H9 (cell line): ENCODE measurements at regions not wholly inside any gene's neighbourhood (a gene's known extent, or its start where the extent isn't known, plus 50 kb on each side); places are given as distances from the start of the nearest gene placed in this dataset.

Experiments used
- DNase-seq: peaks from one replicate; pipeline ENCODE4 v3.0.0-alpha.2; 2017
- H2AFZ ChIP-seq: one replicate; pipeline ENCODE4 v1.6.1; 2013; ENCODE audit warnings: mild to moderate bottlenecking, low read length, control low read depth, moderate library complexity
- H2AK5ac ChIP-seq: 2 replicates; pipeline ENCODE4 v1.6.1; 2013; ENCODE audit warnings: low read length, control low read depth, mixed read lengths; ENCODE audit not compliant: insufficient read length
- H2BK120ac ChIP-seq: one replicate; pipeline ENCODE4 v1.6.1; 2013; ENCODE audit warnings: low read depth, mild to moderate bottlenecking, low read length, control low read depth, inconsistent platforms; ENCODE audit not compliant: poor library complexity, severe bottlenecking
- H2BK12ac ChIP-seq: 2 replicates; pipeline ENCODE4 v1.6.1; 2013; ENCODE audit warnings: low read length, control low read depth, mixed read lengths, low read depth; ENCODE audit not compliant: insufficient read length
- H2BK15ac ChIP-seq: 2 replicates; pipeline ENCODE4 v1.6.1; 2013; ENCODE audit warnings: low read depth, low read length, control low read depth
- H2BK20ac ChIP-seq: one replicate; pipeline ENCODE4 v1.6.1; 2013; ENCODE audit warnings: low read depth, mild to moderate bottlenecking, low read length, control low read depth, inconsistent platforms; ENCODE audit not compliant: poor library complexity, severe bottlenecking
- H2BK5ac ChIP-seq: 2 replicates; pipeline ENCODE4 v1.6.1; 2013; ENCODE audit warnings: low read length, control low read depth, mixed read lengths; ENCODE audit not compliant: insufficient read length
- H3K14ac ChIP-seq: 2 replicates; pipeline ENCODE4 v1.6.1; 2013; ENCODE audit warnings: low read length, control low read depth; ENCODE audit not compliant: insufficient read depth
- H3K18ac ChIP-seq: 2 replicates; pipeline ENCODE4 v1.6.1; 2013; ENCODE audit warnings: low read depth, mild to moderate bottlenecking, mixed read lengths, low read length, control low read depth; ENCODE audit not compliant: insufficient read length
- H3K23ac ChIP-seq: 2 replicates; pipeline ENCODE4 v1.6.1; 2013; ENCODE audit warnings: low read length, control low read depth, mixed read lengths, low read depth; ENCODE audit not compliant: insufficient read length
- H3K23me2 ChIP-seq: 2 replicates; pipeline ENCODE4 v1.6.1; 2013; ENCODE audit warnings: low read depth, mild to moderate bottlenecking, mixed read lengths, low read length, control low read depth; ENCODE audit not compliant: insufficient read length, poor library complexity, severe bottlenecking
- H3K27ac ChIP-seq: 2 replicates; pipeline ENCODE4 v1.5.1; 2013; ENCODE audit warnings: low read length, control low read depth, mixed read lengths, low read depth; ENCODE audit not compliant: insufficient read length
- H3K27me3 ChIP-seq: 2 replicates; pipeline ENCODE4 v1.6.1; 2013; ENCODE audit warnings: low read length, control low read depth, inconsistent platforms; ENCODE audit not compliant: insufficient read depth
- H3K4ac ChIP-seq: 2 replicates; pipeline ENCODE4 v1.6.1; 2013; ENCODE audit warnings: low read depth, mild to moderate bottlenecking, control low read depth, inconsistent platforms, low read length, moderate library complexity
- H3K4me1 ChIP-seq: 2 replicates; pipeline ENCODE4 v1.6.1; 2013; ENCODE audit warnings: low read length, control low read depth, inconsistent platforms; ENCODE audit not compliant: insufficient read depth
- H3K4me2 ChIP-seq: 2 replicates; pipeline ENCODE4 v1.6.1; 2013; ENCODE audit warnings: low read length, control low read depth, mixed read lengths; ENCODE audit not compliant: insufficient read length, insufficient read depth
- H3K56ac ChIP-seq: 2 replicates; pipeline ENCODE4 v1.6.1; 2013; ENCODE audit warnings: low read depth, mild to moderate bottlenecking, mixed read lengths, low read length, control low read depth; ENCODE audit not compliant: insufficient read length
- H3K79me1 ChIP-seq: 2 replicates; pipeline ENCODE4 v1.6.1; 2013; ENCODE audit warnings: low read depth, mild to moderate bottlenecking, moderate library complexity, low read length, control low read depth, inconsistent platforms; ENCODE audit not compliant: insufficient read depth, poor library complexity, severe bottlenecking
- H3K79me2 ChIP-seq: 2 replicates; pipeline ENCODE4 v1.6.1; 2013; ENCODE audit warnings: low read length, control low read depth, inconsistent platforms; ENCODE audit not compliant: insufficient read depth
- H3K9ac ChIP-seq: 2 replicates; pipeline ENCODE4 v1.6.1; 2013; ENCODE audit warnings: low read length, control low read depth, mixed read lengths; ENCODE audit not compliant: insufficient read length; ENCODE audit errors: extremely low read depth
- H3K9me3 ChIP-seq: one replicate; pipeline ENCODE4 v1.6.1; 2013; ENCODE audit warnings: low read depth, low read length, inconsistent platforms; ENCODE audit not compliant: control insufficient read depth
- H3T11ph ChIP-seq: one replicate; pipeline ENCODE4 v1.6.1; 2013; ENCODE audit warnings: mild to moderate bottlenecking, low read length, control low read depth, inconsistent platforms
- H4K20me1 ChIP-seq: one replicate; pipeline ENCODE4 v1.6.1; 2013; ENCODE audit not compliant: control insufficient read depth, insufficient read length, insufficient read depth
- H4K5ac ChIP-seq: 2 replicates; pipeline ENCODE4 v1.6.1; 2013; ENCODE audit warnings: low read depth, mild to moderate bottlenecking, mixed read lengths, low read length, control low read depth; ENCODE audit not compliant: insufficient read length
- H4K8ac ChIP-seq: replicated peaks from 2 replicates; pipeline ENCODE4 v1.6.1; 2013; ENCODE audit warnings: low read length, control low read depth, mixed read lengths, low read depth; ENCODE audit not compliant: insufficient read length
- H4K91ac ChIP-seq: 2 replicates; pipeline ENCODE4 v1.6.1; 2013; ENCODE audit warnings: low read depth, mild to moderate bottlenecking, moderate library complexity, mixed read lengths, low read length, control low read depth; ENCODE audit not compliant: insufficient read length
- H3K27ac Mint-ChIP-seq, 3 experiments: 2 replicates in 2 of 3; 3 replicates in 1 of 3; pipeline ENCODE4 v1.8.0; 2020 to 2021; ENCODE audit warnings: mixed read lengths in 3 of 3, mild to moderate bottlenecking in 1 of 3, moderate library complexity in 1 of 3
- H3K27me3 Mint-ChIP-seq: 2 replicates; pipeline ENCODE4 v1.8.0; 2021; ENCODE audit warnings: low read depth, mild to moderate bottlenecking, moderate library complexity, mixed read lengths
- H3K36me3 Mint-ChIP-seq, 3 experiments: 2 replicates in 2 of 3; 3 replicates in 1 of 3; pipeline ENCODE4 v1.8.0; 2020 to 2021; ENCODE audit warnings: low read depth in 3 of 3, mixed read lengths in 3 of 3; ENCODE audit not compliant: insufficient read depth in 1 of 3
- H3K4me1 Mint-ChIP-seq, 2 experiments: 2 replicates each; pipeline ENCODE4 v1.8.0; 2020; ENCODE audit warnings: mixed read lengths in 2 of 2
- H3K4me3 Mint-ChIP-seq, 2 experiments: 2 replicates in 1 of 2; 3 replicates in 1 of 2; pipeline ENCODE4 v1.8.0; 2020 to 2021; ENCODE audit warnings: mild to moderate bottlenecking in 2 of 2, mixed read lengths in 2 of 2, moderate library complexity in 1 of 2
- H3K9me3 Mint-ChIP-seq, 2 experiments: 2 replicates in 1 of 2; 3 replicates in 1 of 2; pipeline ENCODE4 v1.8.0; 2020; ENCODE audit warnings: mild to moderate bottlenecking in 2 of 2, mixed read lengths in 2 of 2, moderate library complexity in 1 of 2
- CTCF ChIP-seq: fragments of 200-600 bp; sonication (generic); conservative IDR thresholded peaks from 3 replicates; pipeline ENCODE4 v1.8.0; 2021; ENCODE audit warnings: antibody characterized with exemption, mild to moderate bottlenecking
- WGBS: extraction: QIAGEN DNeasy Blood & Tissue Kit; methylation state at CpG from one replicate; pipeline ENCODE4 v1.1.7; 2013; ENCODE audit warnings: missing lambda C conversion rate, low lambda C conversion rate, mixed read lengths; ENCODE audit not compliant: insufficient read length; ENCODE audit errors: extremely low coverage; 5-methylcytosine and 5-hydroxymethylcytosine counted together

GRCh38 chr15:96049323-96049722, 281.2 kb upstream of the NR2F2 start:
- Mint-ChIP-seq H3K36me3 (no peaks in the 10 kb centered on the region), H3K27ac (no peak overlapping the region), H3K4me1 (peaks cover 12 to 18% of the 10 kb centered on the region in 2 experiments), H3K9me3 (no peaks in the 10 kb centered on the region), H3K27me3 (peaks cover 92% of the 10 kb centered on the region), H3K4me3 (no peak overlapping the region)
- H2BK15ac ChIP-seq = no peak overlapping the region
- TF ChIP-seq CTCF = no peak
- H2AFZ ChIP-seq = no peak overlapping the region
- no peaks in the 10 kb centered on the region for H4K20me1 ChIP-seq
- no peak overlapping the region for H3K4me2 ChIP-seq
- H3K79me1 ChIP-seq = no peaks in the 10 kb centered on the region
- WGBS = no CpG with 5 or more reads among the region's 2 CpGs
- DNase-seq = no peak
- H3K18ac ChIP-seq = no peak overlapping the region
- H3K9me3 ChIP-seq = no peaks in the 10 kb centered on the region
- H4K8ac ChIP-seq = no peak overlapping the region
- no peak overlapping the region for H3K4ac ChIP-seq
- peaks cover 13% of the 10 kb centered on the region for H3K23me2 ChIP-seq
- H3K27ac ChIP-seq = no peak overlapping the region
- H4K5ac ChIP-seq = no peak overlapping the region
- no peak overlapping the region for H3K23ac ChIP-seq
- H3T11ph ChIP-seq = no peak overlapping the region
- H3K56ac ChIP-seq = no peak overlapping the region
- no peak overlapping the region for H2BK12ac ChIP-seq
- H2BK120ac ChIP-seq = no peak overlapping the region
- H2AK5ac ChIP-seq = no peak overlapping the region
- no peak overlapping the region for H3K9ac ChIP-seq
- no peaks in the 10 kb centered on the region for H3K79me2 ChIP-seq
- H3K14ac ChIP-seq = no peak overlapping the region
- peaks cover 21% of the 10 kb centered on the region for H3K27me3 ChIP-seq
- no peak overlapping the region for H2BK20ac ChIP-seq
- H2BK5ac ChIP-seq = no peak overlapping the region
- no peak overlapping the region for H4K91ac ChIP-seq
- H3K4me1 ChIP-seq = no peaks in the 10 kb centered on the region
